ENCODE measurements at regions not wholly inside any gene's neighbourhood (a gene's known extent, or its start where the extent isn't known, plus 50 kb on each side); places are given as distances from the start of the nearest gene placed in this dataset.

DNA sequence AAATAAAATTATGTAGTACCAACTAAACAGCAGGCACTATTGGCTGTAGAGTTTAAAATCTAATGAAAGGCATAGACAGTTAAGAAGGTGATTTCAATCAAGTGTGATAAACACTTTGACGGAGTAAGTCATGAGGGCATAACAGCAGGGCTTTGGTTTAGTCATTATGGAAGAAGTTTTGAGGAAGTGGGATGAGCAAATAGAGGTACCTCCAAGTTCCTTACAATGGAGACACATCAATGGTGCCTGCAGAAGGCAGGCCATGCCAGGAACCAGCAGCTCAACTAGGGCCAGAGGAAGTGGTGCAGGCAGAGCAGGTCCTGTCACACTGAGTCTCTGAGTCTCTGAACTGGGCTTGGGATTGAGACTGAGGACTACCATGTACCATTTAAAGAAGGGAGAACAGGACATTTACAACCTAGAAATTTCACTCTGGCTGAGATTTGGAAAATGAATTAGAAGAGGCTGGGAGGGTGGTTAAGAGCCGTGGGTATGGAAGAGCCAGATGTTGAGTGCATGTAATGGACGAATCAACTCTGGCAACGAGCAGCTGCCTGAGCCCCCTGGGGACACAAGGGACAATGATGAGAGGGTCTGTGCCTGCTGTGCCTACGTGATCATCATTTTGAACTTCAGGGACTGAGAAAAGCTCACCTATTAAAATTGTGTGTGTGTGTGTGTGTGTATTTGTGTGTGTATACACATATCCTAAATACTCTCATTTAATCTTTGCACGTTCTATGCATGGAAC lies 208.7 kb upstream of the POM121L12 start:
- H3K4me3 ChIP-seq (ENCODE audit: low read depth, low read length) = no peak overlapping the region
- TF ChIP-seq, protein P1, sequence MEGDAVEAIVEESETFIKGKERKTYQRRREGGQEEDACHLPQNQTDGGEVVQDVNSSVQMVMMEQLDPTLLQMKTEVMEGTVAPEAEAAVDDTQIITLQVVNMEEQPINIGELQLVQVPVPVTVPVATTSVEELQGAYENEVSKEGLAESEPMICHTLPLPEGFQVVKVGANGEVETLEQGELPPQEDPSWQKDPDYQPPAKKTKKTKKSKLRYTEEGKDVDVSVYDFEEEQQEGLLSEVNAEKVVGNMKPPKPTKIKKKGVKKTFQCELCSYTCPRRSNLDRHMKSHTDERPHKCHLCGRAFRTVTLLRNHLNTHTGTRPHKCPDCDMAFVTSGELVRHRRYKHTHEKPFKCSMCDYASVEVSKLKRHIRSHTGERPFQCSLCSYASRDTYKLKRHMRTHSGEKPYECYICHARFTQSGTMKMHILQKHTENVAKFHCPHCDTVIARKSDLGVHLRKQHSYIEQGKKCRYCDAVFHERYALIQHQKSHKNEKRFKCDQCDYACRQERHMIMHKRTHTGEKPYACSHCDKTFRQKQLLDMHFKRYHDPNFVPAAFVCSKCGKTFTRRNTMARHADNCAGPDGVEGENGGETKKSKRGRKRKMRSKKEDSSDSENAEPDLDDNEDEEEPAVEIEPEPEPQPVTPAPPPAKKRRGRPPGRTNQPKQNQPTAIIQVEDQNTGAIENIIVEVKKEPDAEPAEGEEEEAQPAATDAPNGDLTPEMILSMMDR (IDR thresholded peaks at IDR 0.05; ENCODE audit: low read depth, low read length) = no peak

DNA sequence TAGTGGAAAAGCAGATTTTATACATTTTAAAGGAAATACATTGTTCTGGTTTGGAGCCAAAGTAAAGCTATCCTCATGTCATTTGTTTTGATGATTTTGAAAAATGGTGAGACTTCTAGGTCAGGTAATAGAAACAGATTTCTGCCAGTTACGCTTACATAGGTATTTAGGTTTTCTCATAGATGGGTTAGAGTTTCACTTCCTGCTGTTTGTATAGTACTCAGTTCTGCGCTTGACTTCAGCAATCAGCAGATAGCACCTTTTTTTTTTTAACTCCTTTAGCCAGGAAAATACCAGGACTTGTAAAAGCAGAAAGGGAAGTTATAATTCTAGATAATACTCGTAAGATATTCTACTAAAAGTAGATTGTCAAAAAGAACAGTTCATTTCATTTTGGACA lies 209.8 kb upstream of the POM121L12 start:
- no peak overlapping the region for H3K4me3 ChIP-seq (ENCODE audit: low read depth, low read length)
- TF ChIP-seq, protein P1 (IDR thresholded peaks at IDR 0.05; ENCODE audit: low read depth, low read length) = no peak

DNA sequence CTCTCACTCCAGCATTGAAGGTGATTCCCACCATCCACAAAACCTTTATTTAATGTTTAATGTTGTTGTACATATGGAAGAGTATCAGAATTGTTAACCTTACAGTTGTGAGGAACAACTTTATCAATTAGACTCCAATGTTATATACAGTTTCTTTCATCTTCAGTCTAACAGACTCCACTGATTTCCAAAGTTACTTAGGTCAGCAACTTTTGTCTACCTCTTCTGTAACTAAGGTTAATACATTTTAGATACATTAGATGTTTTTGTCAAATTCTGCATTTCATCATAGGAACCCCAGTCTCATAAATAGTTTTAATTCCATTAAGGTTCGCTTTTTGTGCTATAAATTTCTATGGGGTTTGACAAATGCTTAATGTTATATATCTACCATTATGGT lies 223.9 kb upstream of the POM121L12 start:
- TF ChIP-seq, protein P1 (IDR thresholded peaks at IDR 0.05; ENCODE audit: low read depth, low read length) = no peak
- H3K4me3 ChIP-seq (ENCODE audit: low read depth, low read length) = no peak overlapping the region

DNA sequence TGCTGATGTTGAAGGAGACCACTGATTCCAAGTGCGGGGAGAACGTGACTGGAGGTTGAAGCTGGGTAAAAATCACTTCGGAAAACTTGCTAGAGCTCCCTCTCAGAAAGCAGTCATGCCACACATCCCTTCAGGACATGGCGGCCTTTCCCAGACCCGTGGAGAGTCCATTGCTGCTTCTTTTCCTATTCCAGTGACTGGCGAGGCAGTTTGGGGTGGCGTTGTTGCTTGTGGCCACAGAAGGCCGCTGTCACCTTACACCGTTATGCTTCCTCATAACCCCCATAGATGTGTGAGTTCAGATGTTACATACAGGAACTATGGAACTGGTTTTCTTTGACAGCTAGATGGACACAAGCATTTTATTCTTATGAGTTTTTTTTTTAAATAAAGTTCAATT lies 235.6 kb upstream of the POM121L12 start:
- TF ChIP-seq, protein P1 (IDR thresholded peaks at IDR 0.05; ENCODE audit: low read depth, low read length) = no peak
- no peak overlapping the region for H3K4me3 ChIP-seq (ENCODE audit: low read depth, low read length)

DNA sequence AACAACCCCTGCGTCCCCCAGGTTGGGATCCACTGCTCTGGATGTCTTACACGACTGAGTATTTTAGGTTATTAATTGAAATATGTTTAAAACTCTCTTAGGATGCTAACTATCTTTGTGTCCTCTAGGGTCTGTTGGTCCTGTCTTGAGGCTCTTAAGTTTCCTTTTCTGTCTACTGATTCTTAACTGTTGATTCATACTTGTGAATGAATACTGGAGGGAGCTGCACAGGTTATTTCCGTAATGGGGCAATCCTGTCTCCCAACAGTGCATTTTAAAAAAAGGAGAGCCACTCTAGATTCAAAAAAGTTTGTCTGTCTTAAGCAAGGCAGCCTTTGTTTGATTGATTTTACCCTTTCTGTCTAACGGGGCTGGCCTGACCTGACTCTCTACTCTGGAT lies 237.6 kb upstream of the POM121L12 start:
- TF ChIP-seq, protein P1 (IDR thresholded peaks at IDR 0.05; ENCODE audit: low read depth, low read length) = no peak
- no peak overlapping the region for H3K4me3 ChIP-seq (ENCODE audit: low read depth, low read length)

DNA sequence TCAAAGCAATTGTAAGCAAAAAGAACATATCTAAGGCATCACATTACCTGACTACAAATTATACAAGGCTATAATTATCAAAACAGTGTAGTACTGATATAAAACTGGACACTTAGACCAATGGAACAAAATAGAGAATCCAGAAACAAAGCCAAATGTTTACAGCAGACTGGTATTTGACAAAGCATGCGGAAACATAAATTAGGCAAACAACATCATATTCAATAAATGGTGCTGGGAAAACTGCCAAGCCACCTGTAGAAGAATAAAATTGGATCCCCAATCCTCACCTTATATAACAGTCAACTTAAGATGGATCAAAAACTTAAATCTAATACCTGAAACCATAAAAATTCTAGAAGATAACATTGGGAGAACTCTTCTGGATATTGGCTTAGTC lies 240.8 kb upstream of the POM121L12 start:
- TF ChIP-seq, protein P1 (IDR thresholded peaks at IDR 0.05; ENCODE audit: low read depth, low read length) = no peak
- no peak overlapping the region for H3K4me3 ChIP-seq (ENCODE audit: low read depth, low read length)

DNA sequence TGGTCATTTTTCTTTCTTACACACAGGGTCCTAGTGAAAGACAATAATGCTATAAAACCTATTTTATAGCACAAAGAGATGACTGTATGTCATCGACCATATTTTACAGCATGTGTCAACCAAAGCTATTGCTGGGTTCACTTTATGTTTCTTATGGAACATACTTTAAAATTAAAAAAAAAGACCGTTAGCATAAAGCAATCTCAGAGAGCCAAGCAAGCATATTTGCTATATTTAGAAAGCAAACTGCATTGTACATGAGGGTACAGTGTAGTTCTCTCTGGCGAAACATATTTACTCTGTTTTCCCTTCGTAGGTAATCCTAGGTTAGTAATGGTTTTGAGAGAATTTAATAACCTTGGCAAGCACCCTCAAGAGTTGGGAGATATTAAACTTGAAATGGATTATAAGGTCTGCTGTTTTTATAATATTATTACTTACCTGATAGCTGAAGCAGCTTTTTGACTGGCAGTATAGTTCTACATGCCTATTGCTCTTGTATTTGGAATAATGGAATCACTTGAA lies 244.2 kb upstream of the POM121L12 start:
- TF ChIP-seq, protein P1 (IDR thresholded peaks at IDR 0.05; ENCODE audit: low read depth, low read length) = no peak
- no peak overlapping the region for H3K4me3 ChIP-seq (ENCODE audit: low read depth, low read length)
